Body of pancreas (tissue), 4 donors: ENCODE measurements at regions not wholly inside any gene's neighbourhood (a gene's known extent, or its start where the extent isn't known, plus 50 kb on each side); places are given as distances from the start of the nearest gene placed in this dataset.
A peak's percentile ranks its signal among the peaks of the same experiment; 100 is the strongest.

Experiments
- ATAC-seq: fragments of 150-250 bp; one replicate; pipeline ENCODE4 v1.9.1; 2016
- DNase-seq, 4 donors: peaks; one replicate each; pipeline ENCODE4 v3.0.0-alpha.2; 2019
- H3K27ac ChIP-seq, 4 donors: fragments of 200-600 bp; sonication (generic); 1 replicate in 3 of 4; 2 replicates in 1 of 4; pipeline versions ENCODE4 v1.5.1 to v1.6.1; 2016 to 2019; ENCODE audit warnings: mild to moderate bottlenecking in 1 of 4, mixed read lengths in 1 of 4, moderate library complexity in 1 of 4
- H3K27me3 ChIP-seq, 2 donors: fragments of 200-600 bp; sonication (generic); one replicate each; pipeline ENCODE4 v1.6.0; 2016; ENCODE audit warnings: mild to moderate bottlenecking in 1 of 2
- H3K36me3 ChIP-seq, 2 donors: fragments of 200-600 bp; sonication (generic); replicated peaks in 1 of 2; 2 replicates each; pipeline ENCODE4 v1.5.1; 2016; ENCODE audit warnings: low read depth in 2 of 2; ENCODE audit not compliant: insufficient read depth in 1 of 2
- H3K4me1 ChIP-seq: fragments of 200-600 bp; sonication (generic); one replicate; pipeline ENCODE4 v1.6.0; 2016
- H3K4me3 ChIP-seq, 2 donors: fragments of 200-600 bp; sonication (generic); 1 replicate in 1 of 2; 2 replicates in 1 of 2; pipeline ENCODE4 v1.5.1; 2016 to 2019
- H3K9me3 ChIP-seq, 3 donors: fragments of 200-600 bp; sonication (generic); 1 replicate in 2 of 3; 2 replicates in 1 of 3; pipeline ENCODE4 v1.5.1; 2016
- POLR2A ChIP-seq, 3 donors: fragments of 450-650 bp; IDR thresholded peaks; one replicate each; pipeline ENCODE4 v1.6.1; 2016; ENCODE audit warnings: antibody characterized with exemption in 3 of 3, mild to moderate bottlenecking in 2 of 3
- WGBS, 2 donors: methylation state at CpG; one replicate each; pipeline ENCODE4 v1.1.5; 2017; 5-methylcytosine and 5-hydroxymethylcytosine counted together
- intact Hi-C: fragments of 100-400 bp; cut with DNase I; formaldehyde crosslinking; loops from one replicate; pipeline ENCODE4 v1.15.1; 2023
- TF ChIP-seq, protein P1 (sequence below), 7 experiments: fragments of 450-650 bp in 4 of 7; fragments of 200-600 bp in 3 of 7; sonication (generic) in 3 of 7; IDR thresholded peaks; one replicate each; pipeline ENCODE4 v1.5.1; 2016 to 2019; ENCODE audit warnings: antibody characterized with exemption in 7 of 7

- Histone ChIP-seq H3K9me3 (no peaks in the 10 kb centered on the region), H3K27me3 (no peaks in the 10 kb centered on the region), H3K36me3 (no peaks in the 10 kb centered on the region), H3K4me3 (no peak overlapping the region), H3K4me1 (no peaks in the 10 kb centered on the region), H3K27ac (no peak overlapping the region)
- ATAC-seq (no peak), DNase-seq (no peak)
- no peak for TF ChIP-seq POLR2A (IDR thresholded peaks at IDR 0.05)
- TF ChIP-seq, protein P1, sequence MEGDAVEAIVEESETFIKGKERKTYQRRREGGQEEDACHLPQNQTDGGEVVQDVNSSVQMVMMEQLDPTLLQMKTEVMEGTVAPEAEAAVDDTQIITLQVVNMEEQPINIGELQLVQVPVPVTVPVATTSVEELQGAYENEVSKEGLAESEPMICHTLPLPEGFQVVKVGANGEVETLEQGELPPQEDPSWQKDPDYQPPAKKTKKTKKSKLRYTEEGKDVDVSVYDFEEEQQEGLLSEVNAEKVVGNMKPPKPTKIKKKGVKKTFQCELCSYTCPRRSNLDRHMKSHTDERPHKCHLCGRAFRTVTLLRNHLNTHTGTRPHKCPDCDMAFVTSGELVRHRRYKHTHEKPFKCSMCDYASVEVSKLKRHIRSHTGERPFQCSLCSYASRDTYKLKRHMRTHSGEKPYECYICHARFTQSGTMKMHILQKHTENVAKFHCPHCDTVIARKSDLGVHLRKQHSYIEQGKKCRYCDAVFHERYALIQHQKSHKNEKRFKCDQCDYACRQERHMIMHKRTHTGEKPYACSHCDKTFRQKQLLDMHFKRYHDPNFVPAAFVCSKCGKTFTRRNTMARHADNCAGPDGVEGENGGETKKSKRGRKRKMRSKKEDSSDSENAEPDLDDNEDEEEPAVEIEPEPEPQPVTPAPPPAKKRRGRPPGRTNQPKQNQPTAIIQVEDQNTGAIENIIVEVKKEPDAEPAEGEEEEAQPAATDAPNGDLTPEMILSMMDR (IDR thresholded peaks at IDR 0.05): no peak
- intact Hi-C loops: no loop called here
- WGBS, 2 donors: 90 to 100% methylated on average over 1 of the region's 1 CpG
Measured at GRCh38 chr14:84707830-84708229, 822.1 kb upstream of the FLRT2 start.

- intact Hi-C loops: no loop called here
- TF ChIP-seq, protein P1 (IDR thresholded peaks at IDR 0.05): no peak
- no peak for TF ChIP-seq POLR2A (IDR thresholded peaks at IDR 0.05)
- DNase-seq (no peak), ATAC-seq (no peak)
- H3K27ac ChIP-seq: no peak overlapping the region
- WGBS, 2 donors: 78 to 81% methylated on average over 2 of the region's 2 CpGs
- no peaks in the 10 kb centered on the region for H3K4me1 ChIP-seq
- no peaks in the 10 kb centered on the region for H3K36me3 ChIP-seq
- no peaks in the 10 kb centered on the region for H3K27me3 ChIP-seq
- no peak overlapping the region for H3K4me3 ChIP-seq
- no peaks in the 10 kb centered on the region for H3K9me3 ChIP-seq
Measured at GRCh38 chr14:84708865-84709264, 821.1 kb upstream of the FLRT2 start.

DNA sequence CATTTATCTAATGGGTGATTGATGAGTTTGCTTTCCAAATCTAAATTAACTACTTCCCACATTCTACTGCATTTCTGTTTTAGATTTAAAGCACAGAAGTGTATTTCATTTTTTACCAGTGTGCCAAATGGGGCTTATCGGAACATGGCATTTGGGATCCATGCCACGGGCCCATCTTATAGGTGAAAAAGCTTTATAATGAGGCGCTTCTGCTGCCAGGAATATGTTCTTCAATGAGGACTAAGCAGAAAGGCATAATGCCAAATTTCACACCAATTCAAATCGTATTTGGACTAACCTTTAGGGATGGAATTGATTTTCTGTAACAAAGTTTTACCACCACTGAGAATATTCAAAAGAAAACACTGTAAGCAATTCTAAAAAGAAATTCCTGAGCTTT is 803.5 kb upstream of the FLRT2 start:
- Histone ChIP-seq H3K4me3 (no peak overlapping the region), H3K9me3 (no peaks in the 10 kb centered on the region), H3K36me3 (no peaks in the 10 kb centered on the region), H3K4me1 (no peaks in the 10 kb centered on the region), H3K27ac (no peak overlapping the region), H3K27me3 (no peaks in the 10 kb centered on the region)
- DNase-seq (no peak), ATAC-seq (no peak)
- intact Hi-C loops: no loop called here
- TF ChIP-seq POLR2A (IDR thresholded peaks at IDR 0.05): no peak
- TF ChIP-seq, protein P1 (IDR thresholded peaks at IDR 0.05): no peak
- WGBS, 2 donors: 49 to 53% methylated on average over 4 of the region's 4 CpGs

- TF ChIP-seq, protein P1 (IDR thresholded peaks at IDR 0.05): no peak
- WGBS, 2 donors: 93 to 94% methylated on average over 6 of the region's 6 CpGs
- no peak for ATAC-seq
- intact Hi-C loops: no loop called here
- peaks cover 15% of the 10 kb centered on the region for H3K4me1 ChIP-seq
- H3K36me3 ChIP-seq: no peaks in the 10 kb centered on the region
- H3K9me3 ChIP-seq: no peaks in the 10 kb centered on the region
- no peak for DNase-seq
- no peak overlapping the region for H3K27ac ChIP-seq
- no peaks in the 10 kb centered on the region for H3K27me3 ChIP-seq
- H3K4me3 ChIP-seq: no peak overlapping the region
Measured at GRCh38 chr14:84749191-84749955, 780.6 kb upstream of the FLRT2 start.

- Histone ChIP-seq H3K4me1 (peaks cover 15% of the 10 kb centered on the region), H3K27me3 (no peaks in the 10 kb centered on the region), H3K36me3 (no peaks in the 10 kb centered on the region), H3K4me3 (no peak overlapping the region), H3K27ac (no peak overlapping the region), H3K9me3 (no peaks in the 10 kb centered on the region)
- no peak for ATAC-seq
- no peak for TF ChIP-seq POLR2A (IDR thresholded peaks at IDR 0.05)
- TF ChIP-seq, protein P1 (IDR thresholded peaks at IDR 0.05): peak in 1 of 7 experiments; percentile 12
- WGBS, 2 donors: 6 to 7% methylated on average over 1 of the region's 1 CpG
- no peak for DNase-seq
- intact Hi-C loops: no loop called here
Measured at GRCh38 chr14:84750284-84750683, 779.7 kb upstream of the FLRT2 start.
